HCT116 (cell line): ENCODE measurements at regions not wholly inside any gene's neighbourhood (a gene's known extent, or its start where the extent isn't known, plus 50 kb on each side); places are given as distances from the start of the nearest gene placed in this dataset.

Source experiments
- ATAC-seq: fragments of 200-7000 bp; cut with Tn5 transposase; 2 replicates; pipeline ENCODE4 v1.9.1; 2020; ENCODE audit warnings: mild to moderate bottlenecking, moderate library complexity
- BruUV-seq: library from RNA; stranded (reverse); fragments of 400-500 nt; replicated peaks from 2 replicates; lab custom pipeline; 2021; lab: Mats Ljungman, UMichigan
- CTCF ChIA-PET: fragments of 300-600 bp; sonication (Branson Sonifier 250); formaldehyde crosslinking; loops from one replicate; lab custom pipeline; 2021; ENCODE audit warnings: antibody characterized with exemption; lab: Charles Lee
- POLR2A ChIA-PET: fragments of 300-600, 350-600 bp; sonication (Branson Sonifier 250); formaldehyde crosslinking; loops from one replicate; lab custom pipeline; 2021; ENCODE audit warnings: antibody characterized with exemption; lab: Charles Lee
- RAD21 ChIA-PET, 2 experiments: fragments of 300-600 bp; sonication (Branson Sonifier 250); formaldehyde crosslinking; loops; one replicate each; lab custom pipeline; 2023; ENCODE audit warnings: low total read pairs in 2 of 2; ENCODE audit not compliant: uncharacterized antibody in 2 of 2, unreplicated experiment in 2 of 2, low non-redundant PET in 1 of 2; lab: Charles Lee
- DNase-seq: peaks from one replicate; pipeline ENCODE4 v3.0.0-alpha.2; 2010; ENCODE audit warnings: low read depth, low spot score
- H2AFZ ChIP-seq: fragments of 200-600 bp; shearing (Covaris generic), sonication (generic); 2 replicates; pipeline ENCODE4 v1.6.1; 2017; ENCODE audit warnings: low read depth, mixed run types, mixed read lengths, antibody characterized with exemption, low read length; ENCODE audit not compliant: poor library complexity, severe bottlenecking
- H3K27ac ChIP-seq: 2 replicates; pipeline ENCODE4 v1.5.1; 2012; ENCODE audit warnings: low read depth, low read length
- H3K27me3 ChIP-seq: fragments of 200-600 bp; sonication (generic); 2 replicates; pipeline ENCODE4 v1.6.1; 2016; ENCODE audit warnings: mixed run types, low read length, mixed read lengths; ENCODE audit not compliant: insufficient read depth
- H3K36me3 ChIP-seq, 2 experiments: fragments of 200-500 bp in 1 of 2; fragments of 200-600 bp in 1 of 2; sonication (Bioruptor generic) in 1 of 2; sonication (generic) in 1 of 2; 2 replicates each; pipeline versions ENCODE4 v1.5.1 to v1.6.1; 2014 to 2016; ENCODE audit warnings: low read length in 2 of 2, inconsistent platforms in 1 of 2, mixed read lengths in 1 of 2, mixed run types in 1 of 2; ENCODE audit not compliant: insufficient read depth in 2 of 2, control insufficient read depth in 1 of 2
- H3K4me1 ChIP-seq, 2 experiments: fragments of 200-600 bp in 1 of 2; sonication (generic) in 1 of 2; 2 replicates each; pipeline versions ENCODE4 v1.5.1 to v1.6.1; 2012 to 2017; ENCODE audit warnings: low read length in 2 of 2, inconsistent platforms in 1 of 2, mild to moderate bottlenecking in 1 of 2, mixed read lengths in 1 of 2, mixed run types in 1 of 2, moderate library complexity in 1 of 2; ENCODE audit not compliant: insufficient read depth in 2 of 2, control insufficient read depth in 1 of 2
- H3K4me2 ChIP-seq: fragments of 200-600 bp; sonication (generic); 2 replicates; pipeline ENCODE4 v1.6.1; 2017; ENCODE audit warnings: mixed run types, low read length, mixed read lengths
- H3K4me3 ChIP-seq, 2 experiments: fragments of 200-600 bp in 1 of 2; sonication (generic) in 1 of 2; replicated peaks in 1 of 2; 2 replicates each; pipeline ENCODE4 v1.5.1; 2011 to 2016; ENCODE audit warnings: low read length in 2 of 2, control low read depth in 1 of 2, low read depth in 1 of 2, mild to moderate bottlenecking in 1 of 2, mixed read lengths in 1 of 2, mixed run types in 1 of 2
- H3K79me2 ChIP-seq: fragments of 200-600 bp; sonication (generic); 2 replicates; pipeline ENCODE4 v1.6.1; 2017; ENCODE audit warnings: mild to moderate bottlenecking, mixed run types, low read length, moderate library complexity, mixed read lengths; ENCODE audit not compliant: insufficient read depth
- H3K9ac ChIP-seq: fragments of 200-600 bp; sonication (generic); 2 replicates; pipeline ENCODE4 v1.6.1; 2016; ENCODE audit warnings: low read length, mixed read lengths
- H3K9me2 ChIP-seq: fragments of 200-600 bp; sonication (generic), shearing (Covaris generic); 2 replicates; pipeline ENCODE4 v1.6.1; 2017; ENCODE audit warnings: mixed run types, mild to moderate bottlenecking, moderate library complexity; ENCODE audit not compliant: insufficient read depth
- H3K9me3 ChIP-seq, 2 experiments: fragments of 200-500 bp in 1 of 2; fragments of 200-600 bp in 1 of 2; sonication (Bioruptor generic) in 1 of 2; sonication (generic) in 1 of 2; 2 replicates each; pipeline ENCODE4 v1.6.1; 2014 to 2017; ENCODE audit warnings: low read length in 2 of 2, mixed read lengths in 2 of 2, inconsistent platforms in 1 of 2, low read depth in 1 of 2, mild to moderate bottlenecking in 1 of 2, mixed run types in 1 of 2, moderate library complexity in 1 of 2; ENCODE audit not compliant: control insufficient read depth in 1 of 2, insufficient read depth in 1 of 2
- H4K20me1 ChIP-seq: fragments of 200-600 bp; sonication (generic), shearing (Covaris generic); 2 replicates; pipeline ENCODE4 v1.6.1; 2017; ENCODE audit warnings: mixed run types, mild to moderate bottlenecking, moderate library complexity; ENCODE audit not compliant: insufficient read depth
- ATF3 ChIP-seq: IDR thresholded peaks from 2 replicates; pipeline ENCODE4 v1.6.1; 2012
- CBX3 ChIP-seq: IDR thresholded peaks from 2 replicates; pipeline ENCODE4 v1.6.1; 2012; ENCODE audit warnings: low read depth
- CEBPB ChIP-seq: IDR thresholded peaks from 2 replicates; pipeline ENCODE4 v1.6.1; 2012; ENCODE audit warnings: low read depth
- EZH2 ChIP-seq: fragments of 200-600 bp; sonication (generic); IDR thresholded peaks from 2 replicates; pipeline ENCODE4 v1.6.1; 2017; ENCODE audit warnings: antibody characterized with exemption, mixed run types
- EZH2phosphoT487 ChIP-seq: fragments of 200-600 bp; IDR thresholded peaks from 2 replicates; pipeline ENCODE4 v1.6.1; 2018; ENCODE audit warnings: antibody characterized with exemption, borderline replicate concordance
- FOSL1 ChIP-seq: IDR thresholded peaks from 2 replicates; pipeline ENCODE4 v1.6.1; 2012; ENCODE audit warnings: low read depth
- POLR2A ChIP-seq: IDR thresholded peaks from 2 replicates; pipeline ENCODE4 v1.7.0; 2011; ENCODE audit warnings: borderline replicate concordance; ENCODE audit not compliant: insufficient read depth, insufficient read length; ENCODE audit errors: extremely low read depth
- SP1 ChIP-seq: IDR thresholded peaks from 2 replicates; pipeline ENCODE4 v1.6.1; 2012; ENCODE audit warnings: low read depth
- SRF ChIP-seq: IDR thresholded peaks from 2 replicates; pipeline ENCODE4 v1.6.1; 2012; ENCODE audit warnings: low read depth
- TCF7L2 ChIP-seq: IDR thresholded peaks from 2 replicates; pipeline ENCODE4 v1.7.0; 2011; ENCODE audit warnings: borderline replicate concordance, inconsistent platforms; ENCODE audit not compliant: insufficient read depth, insufficient read length; ENCODE audit errors: extremely low read depth
- ZBTB33 ChIP-seq: IDR thresholded peaks from 2 replicates; pipeline ENCODE4 v1.6.1; 2011; ENCODE audit warnings: mild to moderate bottlenecking, low read length, moderate library complexity; ENCODE audit not compliant: insufficient replicate concordance; ENCODE audit errors: extremely low read depth
- ZFX ChIP-seq: fragments of 450-650 bp; IDR thresholded peaks from 2 replicates; pipeline ENCODE4 v1.6.1; 2017
- ZNF274 ChIP-seq: fragments of 200-500 bp; sonication (Bioruptor generic); IDR thresholded peaks from 2 replicates; pipeline ENCODE4 v1.6.1; 2014; ENCODE audit warnings: mild to moderate bottlenecking, low read depth, low read length, inconsistent platforms
- intact Hi-C: fragments of 100-400 bp; cut with micrococcal nuclease; formaldehyde crosslinking; loops from 2 replicates; pipeline ENCODE4 v1.10.0; 2022
- TF ChIP-seq, protein P1 (sequence below): IDR thresholded peaks from 2 replicates; pipeline ENCODE4 v1.6.1; 2012

GRCh38 chr1:10911490-10912166, 100.8 kb upstream of the TARDBP start:
- RAD21 ChIA-PET, result no interaction called here
- Histone ChIP-seq H3K9me2 (no peaks in the 10 kb centered on the region), H3K4me2 (no peak overlapping the region), H3K36me3 (no peaks in the 10 kb centered on the region), H3K9me3 (no peaks in the 10 kb centered on the region), H3K4me1 (no peaks in the 10 kb centered on the region), H3K4me3 (no peak overlapping the region), H3K27me3 (no peaks in the 10 kb centered on the region), H3K27ac (no peak overlapping the region), H3K9ac (no peak overlapping the region), H4K20me1 (no peaks in the 10 kb centered on the region), H3K79me2 (no peaks in the 10 kb centered on the region), H2AFZ (no peak overlapping the region)
- TF ChIP-seq SRF, result no peak
- TF ChIP-seq POLR2A, result no peak
- TF ChIP-seq CEBPB, result no peak
- TF ChIP-seq, protein P1, sequence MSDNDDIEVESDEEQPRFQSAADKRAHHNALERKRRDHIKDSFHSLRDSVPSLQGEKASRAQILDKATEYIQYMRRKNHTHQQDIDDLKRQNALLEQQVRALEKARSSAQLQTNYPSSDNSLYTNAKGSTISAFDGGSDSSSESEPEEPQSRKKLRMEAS, result no peak
- TF ChIP-seq EZH2phosphoT487, result no peak
- no peak for TF ChIP-seq SP1
- TF ChIP-seq TCF7L2, result no peak
- TF ChIP-seq FOSL1, result no peak
- no peak for TF ChIP-seq ZFX
- TF ChIP-seq ZNF274, result no peak
- no peak for TF ChIP-seq CBX3
- no peak for TF ChIP-seq ATF3
- TF ChIP-seq EZH2, result no peak
- no peak for TF ChIP-seq ZBTB33
- intact Hi-C loops, result loop anchor here (2.0 kb wide), 1 partner anchor 119 kb away; no protein-coding TSS in a partner anchor
- CTCF ChIA-PET, result interaction anchor here (1.5 to 1.8 kb wide), 2 partner anchors 10 to 11 kb away, joined by 6 to 10 read pairs; no protein-coding TSS in a partner anchor
- BruUV-seq, result no TSS peak
- POLR2A ChIA-PET, result no interaction called here
- ATAC-seq, result no peak
- DNase-seq, result no peak
